ENCODE measurements at regions not wholly inside any gene's neighbourhood (a gene's known extent, or its start where the extent isn't known, plus 50 kb on each side); places are given as distances from the start of the nearest gene placed in this dataset.

GRCh38 chr12:87806310-87806709, 222.9 kb downstream of the C12orf50 start:
- TF ChIP-seq CTCF (IDR thresholded peaks at IDR 0.05; ENCODE audit: low read depth, low read length, poor library complexity, severe bottlenecking) (no peak), EZH2phosphoT487 (IDR thresholded peaks at IDR 0.05; ENCODE audit: borderline replicate concordance, low read length) (no peak)

Measured in DOHH2 (cell line).